KMS-11 (cell line): ENCODE measurements at regions not wholly inside any gene's neighbourhood (a gene's known extent, or its start where the extent isn't known, plus 50 kb on each side); places are given as distances from the start of the nearest gene placed in this dataset.

Source experiments
- H2AFZ ChIP-seq: fragments of 200-600 bp; sonication (generic); 2 replicates; pipeline ENCODE4 v1.6.1; 2016; ENCODE audit warnings: antibody characterized with exemption, mixed run types, low read depth
- H3K27ac ChIP-seq: fragments of 200-600 bp; sonication (generic); 2 replicates; pipeline ENCODE4 v1.6.1; 2016; ENCODE audit warnings: mild to moderate bottlenecking, mixed run types
- H3K27me3 ChIP-seq: fragments of 200-600 bp; sonication (generic); 2 replicates; pipeline ENCODE4 v1.6.1; 2017; ENCODE audit warnings: mild to moderate bottlenecking, low read depth, mixed run types, moderate library complexity; ENCODE audit not compliant: insufficient read depth
- H3K36me3 ChIP-seq: fragments of 200-600 bp; sonication (generic); 2 replicates; pipeline ENCODE4 v1.6.1; 2017; ENCODE audit warnings: mild to moderate bottlenecking, mixed run types; ENCODE audit not compliant: insufficient read depth
- H3K4me1 ChIP-seq: fragments of 200-600 bp; sonication (generic); 2 replicates; pipeline ENCODE4 v1.6.1; 2016; ENCODE audit warnings: mild to moderate bottlenecking, low read depth, mixed run types; ENCODE audit not compliant: poor library complexity, severe bottlenecking
- H3K4me2 ChIP-seq: fragments of 200-600 bp; sonication (generic); 2 replicates; pipeline ENCODE4 v1.7.0; 2016; ENCODE audit warnings: mild to moderate bottlenecking, mixed run types
- H3K4me3 ChIP-seq: fragments of 200-600 bp; sonication (generic); IDR thresholded peaks from 2 replicates; pipeline ENCODE4 v1.6.1; 2017; ENCODE audit warnings: low read depth, low read length, mixed read lengths; ENCODE audit not compliant: insufficient read depth
- H3K79me2 ChIP-seq: fragments of 200-600 bp; sonication (generic); 2 replicates; pipeline ENCODE4 v1.6.1; 2016; ENCODE audit warnings: low read depth, mixed run types; ENCODE audit not compliant: insufficient read depth
- H3K9ac ChIP-seq: fragments of 200-600 bp; sonication (generic); 2 replicates; pipeline ENCODE4 v1.6.1; 2016; ENCODE audit warnings: mild to moderate bottlenecking, mixed run types
- H4K20me1 ChIP-seq: fragments of 200-600 bp; sonication (generic); 2 replicates; pipeline ENCODE4 v1.6.1; 2016; ENCODE audit warnings: mild to moderate bottlenecking, mixed run types; ENCODE audit not compliant: insufficient read depth
- TF ChIP-seq, protein P1 (sequence below): fragments of 200-600 bp; sonication (generic); conservative IDR thresholded peaks from 2 replicates; pipeline ENCODE4 v1.6.1; 2017; ENCODE audit warnings: low read depth, mild to moderate bottlenecking, antibody characterized with exemption, low read length, moderate library complexity, mixed read lengths

DNA sequence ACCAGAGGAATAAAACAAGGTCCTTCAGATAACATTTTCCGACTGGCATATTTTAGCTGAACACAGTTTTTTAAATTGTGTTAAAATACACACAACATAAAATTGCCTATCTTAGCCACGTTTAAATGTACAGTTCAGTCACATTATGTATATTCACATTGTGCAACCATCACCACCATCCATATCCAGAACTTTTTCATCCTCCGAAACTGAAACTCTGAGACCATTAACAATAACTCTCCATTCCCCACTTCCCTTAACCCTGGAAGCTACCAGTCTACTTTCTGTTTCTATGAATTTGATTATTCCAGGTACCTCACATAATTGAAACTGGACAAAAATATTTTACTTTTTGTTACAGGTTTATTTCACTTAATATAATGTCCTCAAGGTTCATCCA, 213.3 kb downstream of the ETS1 start:
- Histone ChIP-seq H3K36me3 (no peaks in the 10 kb centered on the region), H3K79me2 (no peaks in the 10 kb centered on the region), H3K27me3 (no peaks in the 10 kb centered on the region), H3K4me1 (peaks cover 3% of the 10 kb centered on the region), H3K4me3 (no peak overlapping the region), H3K27ac (no peak overlapping the region), H3K4me2 (no peak overlapping the region), H4K20me1 (no peaks in the 10 kb centered on the region), H2AFZ (no peak overlapping the region), H3K9ac (no peak overlapping the region)
- TF ChIP-seq, protein P1, sequence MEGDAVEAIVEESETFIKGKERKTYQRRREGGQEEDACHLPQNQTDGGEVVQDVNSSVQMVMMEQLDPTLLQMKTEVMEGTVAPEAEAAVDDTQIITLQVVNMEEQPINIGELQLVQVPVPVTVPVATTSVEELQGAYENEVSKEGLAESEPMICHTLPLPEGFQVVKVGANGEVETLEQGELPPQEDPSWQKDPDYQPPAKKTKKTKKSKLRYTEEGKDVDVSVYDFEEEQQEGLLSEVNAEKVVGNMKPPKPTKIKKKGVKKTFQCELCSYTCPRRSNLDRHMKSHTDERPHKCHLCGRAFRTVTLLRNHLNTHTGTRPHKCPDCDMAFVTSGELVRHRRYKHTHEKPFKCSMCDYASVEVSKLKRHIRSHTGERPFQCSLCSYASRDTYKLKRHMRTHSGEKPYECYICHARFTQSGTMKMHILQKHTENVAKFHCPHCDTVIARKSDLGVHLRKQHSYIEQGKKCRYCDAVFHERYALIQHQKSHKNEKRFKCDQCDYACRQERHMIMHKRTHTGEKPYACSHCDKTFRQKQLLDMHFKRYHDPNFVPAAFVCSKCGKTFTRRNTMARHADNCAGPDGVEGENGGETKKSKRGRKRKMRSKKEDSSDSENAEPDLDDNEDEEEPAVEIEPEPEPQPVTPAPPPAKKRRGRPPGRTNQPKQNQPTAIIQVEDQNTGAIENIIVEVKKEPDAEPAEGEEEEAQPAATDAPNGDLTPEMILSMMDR, result no peak

DNA sequence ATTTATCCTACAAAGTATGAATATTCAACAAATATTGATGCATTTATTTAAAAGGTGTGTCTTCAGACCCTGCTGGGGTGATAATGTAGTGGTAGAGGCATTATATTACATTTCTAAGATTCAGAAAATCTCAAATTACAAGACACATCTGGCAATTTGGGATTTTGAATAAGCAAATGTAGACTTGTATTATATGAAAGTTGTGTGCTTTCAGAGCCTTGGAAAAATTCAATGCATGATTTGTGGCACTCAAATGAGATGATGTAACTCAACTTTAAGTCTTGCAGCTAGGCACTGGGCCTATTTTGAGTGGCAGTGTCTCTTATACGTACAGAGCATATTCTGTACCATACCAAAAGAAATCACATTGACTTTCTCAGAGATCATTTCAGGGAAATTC, 214.4 kb downstream of the ETS1 start:
- Histone ChIP-seq H3K4me2 (no peak overlapping the region), H3K27me3 (no peaks in the 10 kb centered on the region), H3K79me2 (no peaks in the 10 kb centered on the region), H4K20me1 (no peaks in the 10 kb centered on the region), H3K9ac (no peak overlapping the region), H3K4me1 (peaks cover 10% of the 10 kb centered on the region), H3K27ac (no peak overlapping the region), H3K4me3 (no peak overlapping the region), H3K36me3 (no peaks in the 10 kb centered on the region), H2AFZ (no peak overlapping the region)
- TF ChIP-seq, protein P1, result no peak

DNA sequence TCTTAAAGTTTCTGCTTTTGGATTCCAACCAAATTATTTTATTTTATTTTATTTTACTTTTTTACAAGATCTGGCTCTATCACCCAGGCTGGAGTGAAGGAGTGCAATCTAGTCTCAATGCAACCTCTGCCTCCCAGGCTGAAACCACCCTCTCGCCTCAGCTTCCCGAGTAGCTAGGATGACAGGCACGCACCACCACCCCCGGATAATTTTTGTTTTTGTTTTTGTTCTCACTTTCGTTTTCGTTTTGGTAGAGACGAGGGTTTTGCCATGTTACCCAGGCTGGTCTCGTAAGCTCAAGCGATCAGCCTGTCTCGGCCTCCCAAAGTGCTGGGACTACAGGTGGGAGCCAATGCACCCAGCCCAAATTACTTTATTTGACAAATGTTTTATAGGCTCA, 219.8 kb downstream of the ETS1 start:
- TF ChIP-seq, protein P1, result no peak
- Histone ChIP-seq H3K27me3 (no peaks in the 10 kb centered on the region), H3K79me2 (no peaks in the 10 kb centered on the region), H3K4me2 (no peak overlapping the region), H2AFZ (no peak overlapping the region), H4K20me1 (no peaks in the 10 kb centered on the region), H3K4me3 (no peak overlapping the region), H3K4me1 (peaks cover 17% of the 10 kb centered on the region), H3K36me3 (no peaks in the 10 kb centered on the region), H3K27ac (no peak overlapping the region), H3K9ac (no peak overlapping the region)

DNA sequence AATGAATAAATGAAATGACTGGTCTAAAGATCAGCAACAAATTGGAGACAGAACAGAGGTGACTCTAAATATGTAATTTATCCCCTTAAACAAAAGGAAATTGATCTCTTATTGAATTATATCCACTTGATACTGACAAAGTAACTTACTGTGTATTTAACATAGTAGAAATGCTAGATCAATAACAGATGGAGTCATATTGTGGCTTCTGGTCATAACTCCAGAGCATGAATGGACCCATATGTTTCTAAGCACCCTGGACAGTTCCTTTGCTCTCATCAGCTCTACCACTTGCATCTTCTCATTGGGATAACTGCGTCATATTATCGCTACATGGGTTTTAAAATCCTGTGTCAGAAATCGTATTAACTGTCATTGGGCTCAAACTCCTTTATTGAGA, 222.3 kb downstream of the ETS1 start:
- no peaks in the 10 kb centered on the region for H3K27me3 ChIP-seq
- H3K4me2 ChIP-seq, result no peak overlapping the region
- TF ChIP-seq, protein P1, result no peak
- peaks cover 30% of the 10 kb centered on the region for H3K4me1 ChIP-seq
- H3K79me2 ChIP-seq, result no peaks in the 10 kb centered on the region
- H3K4me3 ChIP-seq, result no peak overlapping the region
- H4K20me1 ChIP-seq, result no peaks in the 10 kb centered on the region
- no peak overlapping the region for H3K27ac ChIP-seq
- no peak overlapping the region for H2AFZ ChIP-seq
- H3K36me3 ChIP-seq, result no peaks in the 10 kb centered on the region
- no peak overlapping the region for H3K9ac ChIP-seq

DNA sequence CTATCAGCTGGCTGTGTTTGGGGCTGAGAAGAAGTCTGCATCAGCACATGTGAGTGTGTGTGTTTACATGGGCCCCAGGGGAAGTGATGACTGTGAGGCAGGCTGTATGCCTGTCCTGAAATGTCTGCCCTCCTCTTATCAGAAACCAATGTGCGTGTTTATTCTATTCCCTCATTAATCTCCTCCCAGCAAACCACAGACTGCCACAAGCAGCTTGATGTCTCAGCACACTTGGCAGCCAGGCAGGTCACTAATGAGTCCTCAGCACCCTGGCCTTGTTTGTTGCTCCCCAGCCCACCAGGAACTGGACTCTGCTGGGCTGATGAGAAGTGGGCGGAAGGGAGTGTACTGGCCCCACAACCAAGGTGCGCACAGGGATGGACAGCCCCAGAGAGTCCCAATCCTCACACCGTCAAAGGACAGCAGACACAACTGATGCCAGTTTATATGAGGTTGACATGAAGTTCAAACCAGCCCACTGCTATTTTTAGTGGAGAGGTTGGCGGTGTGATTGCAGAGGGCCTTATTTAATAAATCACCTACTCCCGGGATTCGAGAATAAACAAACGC, 225.8 kb downstream of the ETS1 start:
- Histone ChIP-seq H3K4me1 (peaks cover 12% of the 10 kb centered on the region), H3K9ac (no peak overlapping the region), H3K36me3 (no peaks in the 10 kb centered on the region), H2AFZ (no peak overlapping the region), H3K79me2 (no peaks in the 10 kb centered on the region), H3K27ac (no peak overlapping the region), H3K4me3 (no peak overlapping the region), H4K20me1 (no peaks in the 10 kb centered on the region), H3K27me3 (no peaks in the 10 kb centered on the region), H3K4me2 (no peak overlapping the region)
- TF ChIP-seq, protein P1, result no peak
